HG03571 (cell line): ENCODE measurements at regions not wholly inside any gene's neighbourhood (a gene's known extent, or its start where the extent isn't known, plus 50 kb on each side); places are given as distances from the start of the nearest gene placed in this dataset.

Experiments used
- ATAC-seq: cut with Tn5 transposase; IDR thresholded peaks from one replicate; pipeline ENCODE4 v1.9.1; 2021; ENCODE audit not compliant: unreplicated experiment

DNA sequence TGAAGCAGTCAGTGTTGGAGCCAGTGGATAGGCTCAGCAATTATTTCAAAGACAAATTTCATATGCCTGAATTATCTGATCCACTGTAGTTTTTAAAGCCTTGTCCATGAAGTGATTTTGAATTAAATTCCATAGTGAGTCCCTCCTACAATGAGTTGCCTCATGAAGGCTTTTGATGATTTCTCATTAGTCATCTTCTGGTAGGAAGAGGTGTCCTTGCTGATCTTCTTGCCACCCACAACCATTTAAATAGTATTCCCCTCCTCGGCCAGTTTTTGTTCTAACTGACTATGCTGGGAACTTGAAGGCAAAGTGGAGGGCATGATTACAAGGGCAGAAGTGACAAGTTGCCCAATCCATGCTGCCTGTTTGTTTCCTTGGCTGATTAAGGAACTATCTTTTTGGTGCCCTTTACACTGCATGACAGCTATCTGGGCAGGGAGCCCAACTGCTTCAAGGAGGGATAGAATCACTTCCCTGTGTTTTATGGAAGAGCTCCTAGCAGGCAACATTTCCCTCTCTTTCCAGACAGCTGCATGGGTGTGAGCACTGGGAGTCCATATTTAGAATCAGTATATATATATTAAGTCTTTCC, 617.5 kb downstream of the ZPLD1 start:
- ATAC-seq: no peak

- no peak for ATAC-seq
Observed at GRCh38 chr3:103055021-103055520, 620.3 kb downstream of the ZPLD1 start.

GRCh38 chr3:103056542-103056941, 621.7 kb downstream of the ZPLD1 start:
- no peak for ATAC-seq

GRCh38 chr3:103057003-103057402, 622.2 kb downstream of the ZPLD1 start:
- ATAC-seq: no peak

GRCh38 chr3:103057487-103057886, 622.7 kb downstream of the ZPLD1 start:
- no peak for ATAC-seq

DNA sequence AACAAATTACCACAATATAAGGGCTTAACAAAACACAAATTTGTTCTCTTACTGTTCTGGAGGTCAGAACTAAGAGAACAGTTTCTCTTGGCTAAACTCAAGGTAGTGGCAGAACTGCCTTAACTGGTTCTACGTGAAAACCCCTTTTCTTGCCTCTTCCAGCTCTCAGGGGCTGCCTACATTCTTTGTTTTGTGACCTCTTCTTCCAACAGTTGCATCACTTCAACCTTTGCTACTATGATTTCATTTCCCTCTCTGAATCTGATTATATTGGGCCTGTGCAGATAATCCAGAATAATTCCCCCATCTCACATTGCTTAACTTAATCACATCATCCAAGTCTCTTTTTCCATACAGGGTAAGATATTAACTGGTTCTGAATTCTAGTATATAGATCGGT, 624.6 kb downstream of the ZPLD1 start:
- no peak for ATAC-seq

- no peak for ATAC-seq
Observed at GRCh38 chr3:103060242-103060641, 625.4 kb downstream of the ZPLD1 start.

DNA sequence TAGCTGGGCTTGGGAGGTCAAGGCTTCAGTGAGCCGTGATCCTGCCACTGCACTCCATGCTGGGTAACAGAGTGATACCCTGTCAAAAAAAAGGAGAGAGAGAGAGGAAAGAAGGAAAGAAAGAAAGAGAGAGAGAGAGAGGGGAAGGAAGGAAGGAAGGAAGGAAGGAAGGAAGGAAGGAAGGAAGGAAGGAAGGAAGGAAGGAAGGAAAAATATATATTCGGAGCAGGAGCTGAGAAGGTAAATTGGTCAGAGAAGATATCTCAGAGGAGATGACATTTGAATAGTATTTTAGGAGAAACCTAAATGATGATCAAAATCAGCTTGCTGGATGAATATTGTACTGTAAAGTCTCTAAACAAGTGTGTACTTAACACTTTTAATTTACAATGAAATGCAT, 633.1 kb downstream of the ZPLD1 start:
- ATAC-seq: no peak

DNA sequence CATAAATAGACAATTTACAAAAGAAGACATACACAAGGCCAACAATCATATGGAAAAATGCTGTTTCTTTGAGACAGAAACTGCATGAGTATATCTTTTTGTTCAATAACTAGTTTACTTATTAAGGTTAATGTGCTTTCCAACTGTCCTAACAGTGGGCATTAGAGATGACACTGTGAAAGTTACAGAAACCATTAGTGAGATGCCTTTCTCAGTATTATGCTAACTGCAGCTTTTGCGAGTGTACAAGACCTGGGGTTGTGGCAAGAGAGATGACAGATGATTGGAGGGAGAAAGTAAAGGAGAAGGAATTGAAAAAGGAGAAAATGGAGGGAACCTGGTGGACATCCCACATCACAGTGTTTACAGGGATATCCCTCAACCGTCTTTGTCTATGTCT, 640.5 kb downstream of the ZPLD1 start:
- no peak for ATAC-seq

- ATAC-seq: no peak
Observed at GRCh38 chr3:103077910-103078309, 643.1 kb downstream of the ZPLD1 start.

- ATAC-seq: no peak
Observed at GRCh38 chr3:103082501-103082900, 647.7 kb downstream of the ZPLD1 start.

GRCh38 chr3:103083848-103084631, 649.2 kb downstream of the ZPLD1 start:
- ATAC-seq: no peak

DNA sequence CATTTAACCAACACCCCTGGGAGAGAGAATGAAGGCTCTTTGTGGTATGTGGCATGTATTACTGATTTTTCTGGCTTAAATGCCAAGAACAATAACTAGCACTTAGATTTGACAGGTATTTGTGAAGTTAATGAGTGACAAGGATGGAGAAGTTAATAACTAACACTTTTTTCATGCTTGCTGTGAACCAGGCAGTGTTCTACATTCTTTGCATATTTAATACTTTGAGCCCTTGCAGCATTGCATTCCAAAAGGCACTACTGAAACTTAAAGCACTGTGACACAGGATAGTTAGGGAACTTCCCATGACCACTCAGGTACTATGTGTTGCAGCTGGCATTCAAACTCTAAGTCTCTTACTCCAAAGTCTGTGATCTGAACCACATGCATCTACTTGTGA, 650.6 kb downstream of the ZPLD1 start:
- peak; percentile 82 for ATAC-seq

DNA sequence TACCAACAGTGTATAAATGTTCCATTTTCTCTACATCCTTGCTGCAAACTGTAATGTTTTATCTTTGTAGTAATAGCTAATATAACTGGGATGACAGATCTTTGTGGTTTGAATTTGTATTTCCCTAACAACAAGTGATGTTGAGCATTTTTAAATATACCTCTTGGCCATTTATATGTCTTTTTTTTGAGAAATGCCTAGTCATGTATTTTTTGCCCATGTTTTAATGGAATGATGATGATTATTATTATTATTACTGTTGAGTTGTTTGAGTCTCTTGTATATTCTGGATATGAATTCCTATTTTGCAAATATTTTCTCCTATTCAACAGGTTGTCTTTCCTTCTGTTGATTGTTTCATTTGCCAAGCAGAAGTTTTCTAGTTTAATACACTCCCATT, 654.9 kb downstream of the ZPLD1 start:
- no peak for ATAC-seq

- ATAC-seq: no peak
Observed at GRCh38 chr3:103105206-103105605, 670.4 kb downstream of the ZPLD1 start.

GRCh38 chr3:103112273-103112672, 677.5 kb downstream of the ZPLD1 start:
- no peak for ATAC-seq

DNA sequence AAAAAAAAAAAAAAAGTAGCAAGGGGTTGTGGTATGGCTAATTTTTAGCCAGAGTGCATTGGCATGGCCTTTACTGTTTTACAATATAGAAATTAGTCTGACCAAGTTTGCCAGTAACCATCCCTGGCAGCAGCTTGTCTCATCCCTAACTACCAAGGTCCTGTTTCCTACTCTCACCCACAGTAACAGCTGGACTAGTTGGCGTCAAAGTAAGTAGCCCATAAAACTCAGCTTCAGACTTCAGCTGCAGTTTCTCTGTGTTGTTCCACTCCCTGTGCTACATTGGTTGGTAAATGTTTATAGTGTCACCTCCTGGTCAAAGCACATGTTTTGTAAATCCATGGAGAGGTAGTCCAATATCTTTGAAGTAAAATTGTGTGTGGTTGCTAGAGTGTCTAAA, 691.3 kb downstream of the ZPLD1 start:
- ATAC-seq: peak; percentile 38

DNA sequence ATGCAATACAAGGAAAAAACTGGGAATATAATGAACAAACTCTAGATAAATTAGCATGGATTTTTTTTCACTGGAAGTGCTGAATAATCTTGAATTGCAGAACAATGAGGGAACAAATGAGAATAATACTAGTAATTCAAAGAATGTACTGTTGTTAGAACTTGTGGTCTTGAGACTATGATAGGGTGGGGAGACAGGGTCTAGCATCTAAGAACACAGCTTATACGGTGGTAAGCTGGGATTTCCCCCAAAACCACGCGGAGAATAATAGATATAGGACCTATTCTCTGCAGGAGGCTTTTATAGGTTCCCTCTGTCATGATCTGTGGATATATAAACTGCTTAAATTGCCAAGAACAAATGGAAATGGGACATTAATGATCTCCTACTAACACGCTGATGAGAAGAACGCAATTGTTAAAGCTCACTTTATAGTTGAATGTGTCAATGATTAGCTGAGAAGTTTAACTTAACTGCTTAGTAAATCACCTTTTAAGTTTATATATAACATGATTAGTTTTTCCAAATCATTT, 692.3 kb downstream of the ZPLD1 start:
- ATAC-seq: peak; percentile 16

- peak; percentile 88 for ATAC-seq
Observed at GRCh38 chr3:103127737-103128136, 692.9 kb downstream of the ZPLD1 start.

GRCh38 chr3:103134023-103134724, 699.4 kb downstream of the ZPLD1 start:
- peak; percentile 94 for ATAC-seq

DNA sequence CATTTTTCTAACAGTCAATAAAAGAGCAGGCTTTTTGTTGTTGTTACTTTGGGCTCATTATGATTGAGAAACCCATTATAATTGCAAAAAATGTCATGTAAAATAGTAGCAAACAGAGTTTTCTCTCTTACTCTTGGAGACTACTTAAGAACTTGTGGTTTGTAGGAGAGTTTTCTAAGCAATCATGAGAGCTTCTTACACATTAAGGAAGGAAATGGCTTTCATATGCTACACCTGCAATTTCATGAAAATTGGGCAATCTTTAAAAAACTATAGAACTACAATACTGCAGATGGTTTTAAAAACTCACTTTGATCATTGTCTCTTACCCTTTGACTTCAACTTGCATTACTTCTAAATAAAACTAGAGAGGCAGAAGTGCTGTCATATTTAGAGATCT, 701.8 kb downstream of the ZPLD1 start:
- ATAC-seq: no peak

GRCh38 chr3:103137830-103138229, 703.0 kb downstream of the ZPLD1 start:
- no peak for ATAC-seq
